A549 (cell line): ENCODE measurements at regions not wholly inside any gene's neighbourhood (a gene's known extent, or its start where the extent isn't known, plus 50 kb on each side); places are given as distances from the start of the nearest gene placed in this dataset.
"Not testable (repeated sequence)": the region's sequence is repeated elsewhere in the genome, so short reads cannot be mapped to it uniquely, and the experiment has no call there.

ENCODE experiments used
- CHD2 ChIP-seq: fragments of 150-350 bp; IDR thresholded peaks from 2 replicates; pipeline ENCODE4 v1.6.1; 2014; ENCODE audit warnings: low read length; ENCODE audit not compliant: partially characterized antibody
- CTCF ChIP-seq: fragments of >200 bp; sonication (Bioruptor Twin); formaldehyde crosslinking; IDR thresholded peaks from 3 replicates; pipeline ENCODE4 v1.5.1; 2016
- E2F6 ChIP-seq: IDR thresholded peaks from 2 replicates; pipeline ENCODE4 v1.6.1; 2012; ENCODE audit warnings: low read depth, borderline replicate concordance
- EHMT2 ChIP-seq: fragments of 200-600 bp; sonication (generic); IDR thresholded peaks from 2 replicates; pipeline ENCODE4 v1.6.1; 2016; ENCODE audit warnings: antibody characterized with exemption, low read depth, mild to moderate bottlenecking, moderate library complexity
- ELK1 ChIP-seq: fragments of 150-350 bp; IDR thresholded peaks from 2 replicates; pipeline ENCODE4 v1.6.1; 2014; ENCODE audit warnings: low read depth, mild to moderate bottlenecking, low read length
- FOSB ChIP-seq: fragments of 250-450 bp; sonication (Bioruptor Pico); IDR thresholded peaks from 2 replicates; pipeline ENCODE4 v1.5.0; 2020; ENCODE audit warnings: mild to moderate bottlenecking, moderate library complexity
- JUN ChIP-seq, 2 experiments: fragments of >200 bp; sonication (Bioruptor Twin); formaldehyde crosslinking; IDR thresholded peaks; 2 replicates in 1 of 2; 3 replicates in 1 of 2; pipeline ENCODE4 v1.6.1; 2016 to 2017
- MYC ChIP-seq: IDR thresholded peaks from 2 replicates; pipeline ENCODE4 v1.6.1; 2012; ENCODE audit warnings: mild to moderate bottlenecking, inconsistent platforms, low read length, improper control_type of control experiment, borderline replicate concordance
- NPAS2 ChIP-seq: fragments of 250-450 bp; sonication (Bioruptor Pico); IDR thresholded peaks from 2 replicates; pipeline ENCODE4 v1.8.0; 2022; ENCODE audit warnings: mild to moderate bottlenecking, moderate library complexity, borderline replicate concordance
- POLR2A ChIP-seq: IDR thresholded peaks from 2 replicates; pipeline ENCODE4 v1.6.1; 2012; ENCODE audit warnings: mild to moderate bottlenecking, low read length
- POLR2AphosphoS2 ChIP-seq: conservative IDR thresholded peaks from 2 replicates; pipeline ENCODE4 v1.6.1; 2012; ENCODE audit warnings: low read length, improper control_type of control experiment, inconsistent platforms
- REST ChIP-seq: fragments of 200-600 bp; sonication (generic); IDR thresholded peaks from 2 replicates; pipeline ENCODE4 v1.6.1; 2016; ENCODE audit warnings: antibody characterized with exemption, mild to moderate bottlenecking, moderate library complexity
- ZC3H11A ChIP-seq: fragments of 450-650 bp; IDR thresholded peaks from 2 replicates; pipeline ENCODE4 v1.6.1; 2014; ENCODE audit warnings: antibody characterized with exemption, mild to moderate bottlenecking

GRCh38 chr10:57032301-57032700 lies 671.2 kb upstream of the ZWINT start:
- TF ChIP-seq NPAS2 (CRISPR knock-in tag); ELK1; POLR2AphosphoS2; CTCF; JUN (IDR thresholded peaks at IDR 0.05); CHD2; EHMT2; POLR2A; REST; FOSB (CRISPR knock-in tag); E2F6; MYC; ZC3H11A: not testable (repeated sequence)
